Natural killer cell (primary cell): ENCODE measurements at regions not wholly inside any gene's neighbourhood (a gene's known extent, or its start where the extent isn't known, plus 50 kb on each side); places are given as distances from the start of the nearest gene placed in this dataset.

Experiments
- ATAC-seq, 3 donors: fragments of 150-1000 bp in 2 of 3; fragments of 200-7000 bp in 1 of 3; cut with Tn5 transposase; 1 replicate in 1 of 3; 2 replicates in 2 of 3; pipeline ENCODE4 v1.10.0; 2021; ENCODE audit warnings: mild to moderate bottlenecking in 2 of 3, moderate library complexity in 2 of 3
- DNase-seq, 2 donors: peaks; one replicate each; pipeline versions ENCODE4 v3.0.0 to v3.0.0-alpha.2; 2013 to 2021; ENCODE audit warnings: mixed read lengths in 1 of 2
- H3K27ac ChIP-seq: one replicate; pipeline ENCODE4 v1.5.1; 2013; ENCODE audit warnings: mild to moderate bottlenecking, low read length
- H3K27me3 ChIP-seq: one replicate; pipeline ENCODE4 v1.6.1; 2013; ENCODE audit warnings: low read length; ENCODE audit not compliant: control insufficient read depth, insufficient read depth
- H3K36me3 ChIP-seq: one replicate; pipeline ENCODE4 v1.6.1; 2013; ENCODE audit warnings: low read length; ENCODE audit not compliant: control insufficient read depth, insufficient read depth
- H3K4me1 ChIP-seq: one replicate; pipeline ENCODE4 v1.6.1; 2013; ENCODE audit warnings: low read length; ENCODE audit not compliant: control insufficient read depth, insufficient read depth
- H3K4me3 ChIP-seq: one replicate; pipeline ENCODE4 v1.5.1; 2013; ENCODE audit warnings: low read length
- H3K9me3 ChIP-seq: one replicate; pipeline ENCODE4 v1.6.1; 2013; ENCODE audit warnings: low read length; ENCODE audit not compliant: control insufficient read depth, insufficient read depth
- H3K27ac Mint-ChIP-seq, 2 donors: one replicate each; pipeline ENCODE4 v1.8.0; 2022; ENCODE audit warnings: mild to moderate bottlenecking in 2 of 2, mixed read lengths in 2 of 2, moderate library complexity in 1 of 2
- H3K27me3 Mint-ChIP-seq, 2 donors: one replicate each; pipeline ENCODE4 v1.8.0; 2022; ENCODE audit warnings: low read depth in 2 of 2, mixed read lengths in 2 of 2
- H3K36me3 Mint-ChIP-seq: one replicate; pipeline ENCODE4 v1.8.0; 2022; ENCODE audit warnings: mixed read lengths
- H3K4me1 Mint-ChIP-seq, 2 donors: one replicate each; pipeline ENCODE4 v1.8.0; 2022; ENCODE audit warnings: mixed read lengths in 2 of 2
- H3K4me3 Mint-ChIP-seq: one replicate; pipeline ENCODE4 v1.8.0; 2022; ENCODE audit warnings: mild to moderate bottlenecking, moderate library complexity, mixed read lengths
- H3K9me3 Mint-ChIP-seq, 2 donors: one replicate each; pipeline ENCODE4 v1.8.0; 2022; ENCODE audit warnings: mixed read lengths in 2 of 2
- CTCF ChIP-seq: fragments of 200-600 bp; IDR thresholded peaks from one replicate; pipeline ENCODE4 v1.8.0; 2022; ENCODE audit warnings: antibody characterized with exemption
- WGBS: methylation state at CpG from one replicate; pipeline ENCODE4 v1.1.7; 2013; ENCODE audit warnings: missing lambda C conversion rate; ENCODE audit not compliant: insufficient coverage; 5-methylcytosine and 5-hydroxymethylcytosine counted together
- intact Hi-C: fragments of 100-400 bp; cut with micrococcal nuclease; formaldehyde crosslinking; loops from one replicate; pipeline ENCODE4 v1.14.2; 2022

- Histone ChIP-seq H3K27me3 (peaks cover 2% of the 10 kb centered on the region), H3K36me3 (no peaks in the 10 kb centered on the region), H3K4me3 (no peak overlapping the region), H3K9me3 (no peaks in the 10 kb centered on the region), H3K27ac (peak overlapping the region; percentile 38), H3K4me1 (peaks cover 7% of the 10 kb centered on the region)
- H3K27me3 Mint-ChIP-seq = peaks cover 0 to 8% of the 10 kb centered on the region in 2 donors
- H3K36me3 Mint-ChIP-seq = no peaks in the 10 kb centered on the region
- H3K4me3 Mint-ChIP-seq = no peak overlapping the region
- no peaks in the 10 kb centered on the region for H3K4me1 Mint-ChIP-seq
- DNase-seq (no peak), ATAC-seq (no peak)
- WGBS = 89% methylated on average over 2 of the region's 2 CpGs
- intact Hi-C loops = no loop called here
- TF ChIP-seq CTCF = no peak
- H3K9me3 Mint-ChIP-seq = no peaks in the 10 kb centered on the region
- H3K27ac Mint-ChIP-seq = no peak overlapping the region
Observed at GRCh38 chr11:45031912-45032519, 81.3 kb upstream of the TP53I11 start.

- Histone ChIP-seq H3K4me1 (peaks cover 7% of the 10 kb centered on the region), H3K27ac (no peak overlapping the region), H3K4me3 (no peak overlapping the region), H3K27me3 (no peaks in the 10 kb centered on the region), H3K9me3 (peaks cover 3% of the 10 kb centered on the region), H3K36me3 (no peaks in the 10 kb centered on the region)
- no peaks in the 10 kb centered on the region for H3K4me1 Mint-ChIP-seq
- no peak overlapping the region for H3K4me3 Mint-ChIP-seq
- no peak for TF ChIP-seq CTCF
- no peak overlapping the region for H3K27ac Mint-ChIP-seq
- peaks cover 13% of the 10 kb centered on the region for H3K36me3 Mint-ChIP-seq
- no peak for DNase-seq
- intact Hi-C loops = no loop called here
- H3K27me3 Mint-ChIP-seq = peaks cover 0 to 10% of the 10 kb centered on the region in 2 donors
- H3K9me3 Mint-ChIP-seq = no peaks in the 10 kb centered on the region
- no peak for ATAC-seq
- WGBS = 93% methylated on average over 3 of the region's 4 CpGs
Observed at GRCh38 chr11:45035413-45035812, 84.7 kb upstream of the TP53I11 start.

GRCh38 chr11:45036010-45036409 lies 85.3 kb upstream of the TP53I11 start:
- Histone ChIP-seq H3K27me3 (no peaks in the 10 kb centered on the region), H3K36me3 (no peaks in the 10 kb centered on the region), H3K9me3 (peaks cover 3% of the 10 kb centered on the region), H3K27ac (no peak overlapping the region), H3K4me3 (no peak overlapping the region), H3K4me1 (peaks cover 7% of the 10 kb centered on the region)
- intact Hi-C loops = no loop called here
- H3K4me1 Mint-ChIP-seq = no peaks in the 10 kb centered on the region
- H3K27ac Mint-ChIP-seq = no peak overlapping the region
- no peak for DNase-seq
- no peaks in the 10 kb centered on the region for H3K9me3 Mint-ChIP-seq
- peaks cover 13% of the 10 kb centered on the region for H3K36me3 Mint-ChIP-seq
- no peak for TF ChIP-seq CTCF
- WGBS = 92% methylated on average over 3 of the region's 3 CpGs
- ATAC-seq = no peak
- peaks cover 0 to 10% of the 10 kb centered on the region in 2 donors for H3K27me3 Mint-ChIP-seq
- H3K4me3 Mint-ChIP-seq = no peak overlapping the region

- Histone ChIP-seq H3K27ac (no peak overlapping the region), H3K9me3 (peaks cover 3% of the 10 kb centered on the region), H3K4me1 (peaks cover 7% of the 10 kb centered on the region), H3K27me3 (no peaks in the 10 kb centered on the region), H3K4me3 (no peak overlapping the region), H3K36me3 (no peaks in the 10 kb centered on the region)
- H3K27ac Mint-ChIP-seq = no peak overlapping the region
- H3K27me3 Mint-ChIP-seq = peaks cover 0 to 10% of the 10 kb centered on the region in 2 donors
- DNase-seq (no peak), ATAC-seq (no peak)
- H3K4me3 Mint-ChIP-seq = no peak overlapping the region
- H3K9me3 Mint-ChIP-seq = no peaks in the 10 kb centered on the region
- H3K36me3 Mint-ChIP-seq = peaks cover 13% of the 10 kb centered on the region
- WGBS = 90% methylated on average over 6 of the region's 6 CpGs
- intact Hi-C loops = no loop called here
- no peak for TF ChIP-seq CTCF
- H3K4me1 Mint-ChIP-seq = no peaks in the 10 kb centered on the region
Observed at GRCh38 chr11:45036733-45037132, 86.0 kb upstream of the TP53I11 start.
